AG04450 (cell line): ENCODE measurements at regions not wholly inside any gene's neighbourhood (a gene's known extent, or its start where the extent isn't known, plus 50 kb on each side); places are given as distances from the start of the nearest gene placed in this dataset.

Experiments
- CTCF ChIA-PET: fragments of 300-600, 350-600 bp; formaldehyde crosslinking; extraction: SDS; loops from one replicate; lab custom pipeline; 2022; ENCODE audit warnings: antibody characterized with exemption, inconsistent platforms; lab: Charles Lee
- POLR2A ChIA-PET: fragments of 350-600 bp; formaldehyde crosslinking; extraction: SDS; loops from one replicate; lab custom pipeline; 2021; ENCODE audit warnings: antibody characterized with exemption, inconsistent platforms; lab: Yijun Ruan, JAX
- DNase-seq: peaks from one replicate; pipeline ENCODE4 v3.0.0-alpha.2; 2011; ENCODE audit warnings: low read depth, low spot score
- H3K27ac ChIP-seq: one replicate; pipeline ENCODE4 v1.5.1; 2012; ENCODE audit warnings: low read depth, low read length, control low read depth
- H3K27me3 ChIP-seq: one replicate; pipeline ENCODE4 v1.6.0; 2012; ENCODE audit warnings: low read length; ENCODE audit not compliant: control insufficient read depth, insufficient read depth
- H3K4me3 ChIP-seq: 2 replicates; pipeline ENCODE4 v1.5.1; 2011; ENCODE audit warnings: mild to moderate bottlenecking, low read depth, low read length, control low read depth
- H3K9me3 ChIP-seq: 2 replicates; pipeline ENCODE4 v1.5.1; 2012; ENCODE audit warnings: low read length; ENCODE audit not compliant: control insufficient read depth, insufficient read depth
- CTCF ChIP-seq: IDR thresholded peaks from 2 replicates; pipeline ENCODE4 v1.5.1; 2011; ENCODE audit warnings: low read depth, low read length, control low read depth, inconsistent platforms

- peaks cover 6% of the 10 kb centered on the region; the same call in 1 of the 2 replicates for H3K9me3 ChIP-seq
- H3K27me3 ChIP-seq = no peaks in the 10 kb centered on the region
- POLR2A ChIA-PET = no interaction called here
- no peak overlapping the region for H3K27ac ChIP-seq
- CTCF ChIA-PET = no interaction called here
- TF ChIP-seq CTCF = no peak
- H3K4me3 ChIP-seq = no peak overlapping the region
- no peak for DNase-seq
These were observed 717.6 kb upstream of the HS3ST1 start for GRCh38 chr4:12146339-12146738.

DNA sequence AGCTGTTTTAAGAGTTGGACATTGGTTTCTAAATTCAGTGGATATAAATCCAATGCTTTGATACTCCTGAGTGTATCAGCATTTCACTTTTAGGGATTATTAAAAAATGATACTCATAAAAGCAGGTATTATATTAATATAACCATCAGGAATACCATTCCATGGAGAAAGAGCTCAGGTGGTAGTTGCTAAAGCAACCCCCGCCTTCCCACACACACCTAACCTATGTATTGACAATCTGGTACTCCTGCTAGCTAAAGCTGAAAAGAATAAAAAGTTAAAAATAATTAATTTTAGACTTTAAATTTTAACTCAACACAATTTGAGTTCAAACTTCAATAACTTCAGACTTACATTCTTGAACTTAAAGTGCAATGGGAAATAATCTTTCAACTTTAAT lies 717.1 kb upstream of the HS3ST1 start:
- POLR2A ChIA-PET = no interaction called here
- Histone ChIP-seq H3K4me3 (no peak overlapping the region), H3K27ac (no peak overlapping the region), H3K9me3 (peaks cover 6% of the 10 kb centered on the region; the same call in 1 of the 2 replicates), H3K27me3 (no peaks in the 10 kb centered on the region)
- no peak for TF ChIP-seq CTCF
- DNase-seq = no peak
- CTCF ChIA-PET = no interaction called here

DNA sequence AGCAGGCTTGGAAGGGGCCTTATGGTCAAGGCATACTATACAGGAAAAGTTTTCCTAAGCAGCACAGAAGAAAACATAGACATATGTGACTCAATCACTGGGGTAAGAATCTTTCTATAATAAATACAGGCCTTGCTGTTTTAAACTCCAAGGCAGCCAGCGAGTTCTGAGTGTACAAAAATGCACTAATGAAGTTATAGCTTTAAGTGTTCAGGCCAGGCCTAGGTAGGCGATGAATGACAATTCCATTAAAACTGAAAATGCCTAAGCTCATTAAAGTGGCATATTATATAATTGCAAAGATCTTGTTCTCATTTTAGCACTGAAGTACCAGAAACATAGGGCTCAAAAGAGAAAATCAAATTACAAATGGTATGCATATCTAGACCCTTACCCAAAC lies 716.4 kb upstream of the HS3ST1 start:
- ChIA-PET POLR2A (no interaction called here), CTCF (no interaction called here)
- no peaks in the 10 kb centered on the region for H3K27me3 ChIP-seq
- no peak for TF ChIP-seq CTCF
- peaks cover 6% of the 10 kb centered on the region; the same call in 1 of the 2 replicates for H3K9me3 ChIP-seq
- DNase-seq = no peak
- H3K27ac ChIP-seq = no peak overlapping the region
- no peak overlapping the region for H3K4me3 ChIP-seq

DNA sequence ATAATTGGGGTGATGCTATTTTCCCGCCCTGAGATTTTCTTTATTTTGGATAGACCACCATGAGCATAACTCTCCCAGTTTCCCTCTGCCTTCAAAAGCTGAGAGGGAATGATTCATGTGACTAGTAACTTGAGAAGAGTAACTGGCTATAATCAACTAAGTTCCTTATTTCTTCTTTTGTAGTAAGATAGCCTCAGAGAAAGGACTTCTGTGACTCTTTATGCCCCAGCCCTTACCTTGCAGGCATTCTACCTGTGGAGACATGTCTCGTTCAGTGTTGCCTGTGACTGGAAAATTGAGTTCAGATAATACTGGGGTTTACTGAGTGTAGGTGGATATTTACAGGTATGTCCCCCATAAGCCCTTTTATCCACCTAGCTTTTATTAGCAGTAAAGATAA lies 715.4 kb upstream of the HS3ST1 start:
- no peak for TF ChIP-seq CTCF
- Histone ChIP-seq H3K27me3 (no peaks in the 10 kb centered on the region), H3K4me3 (no peak overlapping the region), H3K27ac (no peak overlapping the region), H3K9me3 (peaks cover 6% of the 10 kb centered on the region; the same call in 1 of the 2 replicates)
- no peak for DNase-seq
- POLR2A ChIA-PET = no interaction called here
- CTCF ChIA-PET = no interaction called here

- DNase-seq = no peak
- no peak overlapping the region for H3K27ac ChIP-seq
- H3K27me3 ChIP-seq = no peaks in the 10 kb centered on the region
- no peak overlapping the region for H3K4me3 ChIP-seq
- ChIA-PET CTCF (no interaction called here), POLR2A (no interaction called here)
- peaks cover 3% of the 10 kb centered on the region; the same call in 1 of the 2 replicates for H3K9me3 ChIP-seq
- TF ChIP-seq CTCF = no peak
These were observed 712.2 kb upstream of the HS3ST1 start for GRCh38 chr4:12140864-12141263.
